HL-60 (cell line): ENCODE measurements at regions not wholly inside any gene's neighbourhood (a gene's known extent, or its start where the extent isn't known, plus 50 kb on each side); places are given as distances from the start of the nearest gene placed in this dataset.

ENCODE experiments used
- DNase-seq, 2 experiments: peaks; one replicate each; pipeline ENCODE4 v3.0.0-alpha.2; 2010 to 2020; ENCODE audit warnings: low read depth in 1 of 2, low spot score in 1 of 2
- H3K27ac ChIP-seq: fragments of 250-450 bp; sonication (Bioruptor Pico); replicated peaks from 2 replicates; pipeline ENCODE4 v1.5.1; 2020; ENCODE audit warnings: mild to moderate bottlenecking, moderate library complexity
- H3K27me3 ChIP-seq: fragments of 250-450 bp; sonication (Bioruptor Pico); 2 replicates; pipeline ENCODE4 v1.5.1; 2021; ENCODE audit warnings: mild to moderate bottlenecking, moderate library complexity; ENCODE audit not compliant: insufficient read depth, poor library complexity, severe bottlenecking
- H3K4me3 ChIP-seq: replicated peaks from 2 replicates; pipeline ENCODE4 v1.5.1; 2011; ENCODE audit warnings: mild to moderate bottlenecking, control low read depth, low read length; ENCODE audit not compliant: insufficient read depth
- CTCF ChIP-seq: IDR thresholded peaks from one replicate; pipeline ENCODE4 v1.5.1; 2011; ENCODE audit warnings: low read length, control low read depth, inconsistent platforms; ENCODE audit not compliant: insufficient read depth
- GABPA ChIP-seq: IDR thresholded peaks from 2 replicates; pipeline ENCODE4 v1.6.1; 2012; ENCODE audit warnings: low read depth
- POLR2AphosphoS5 ChIP-seq: IDR thresholded peaks from 2 replicates; pipeline ENCODE4 v1.6.1; 2012; ENCODE audit warnings: low read depth
- SPI1 ChIP-seq: IDR thresholded peaks from 2 replicates; pipeline ENCODE4 v1.6.1; 2012; ENCODE audit warnings: low read depth, mild to moderate bottlenecking, borderline replicate concordance
- TF ChIP-seq, protein P1 (sequence below): IDR thresholded peaks from 2 replicates; pipeline ENCODE4 v1.6.1; 2012; ENCODE audit warnings: low read depth; ENCODE audit not compliant: insufficient replicate concordance

DNA sequence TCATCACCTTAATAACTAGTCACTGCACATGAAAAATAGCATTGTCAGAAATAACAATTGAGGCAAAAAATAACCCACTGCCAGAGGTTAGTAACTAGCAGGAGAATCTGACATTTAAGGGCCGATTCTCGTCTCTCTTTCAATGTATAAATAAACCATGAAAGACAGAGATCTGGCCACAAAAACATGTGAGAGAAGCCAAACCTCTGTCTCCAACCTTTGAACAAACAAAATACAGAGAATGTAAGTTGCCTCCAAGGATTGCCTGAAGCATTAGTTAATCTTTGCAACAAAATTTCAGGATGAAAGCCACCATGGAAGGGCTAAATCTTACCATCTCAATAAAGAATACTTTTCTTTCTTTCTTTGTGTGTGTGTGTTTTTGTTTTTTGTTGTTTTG, 257.4 kb upstream of the TMTC1 start:
- DNase-seq, result no peak
- H3K4me3 ChIP-seq, result no peak overlapping the region
- no peaks in the 10 kb centered on the region for H3K27me3 ChIP-seq
- no peak for TF ChIP-seq POLR2AphosphoS5
- TF ChIP-seq GABPA, result no peak
- TF ChIP-seq SPI1, result no peak
- no peak for TF ChIP-seq CTCF
- TF ChIP-seq, protein P1, sequence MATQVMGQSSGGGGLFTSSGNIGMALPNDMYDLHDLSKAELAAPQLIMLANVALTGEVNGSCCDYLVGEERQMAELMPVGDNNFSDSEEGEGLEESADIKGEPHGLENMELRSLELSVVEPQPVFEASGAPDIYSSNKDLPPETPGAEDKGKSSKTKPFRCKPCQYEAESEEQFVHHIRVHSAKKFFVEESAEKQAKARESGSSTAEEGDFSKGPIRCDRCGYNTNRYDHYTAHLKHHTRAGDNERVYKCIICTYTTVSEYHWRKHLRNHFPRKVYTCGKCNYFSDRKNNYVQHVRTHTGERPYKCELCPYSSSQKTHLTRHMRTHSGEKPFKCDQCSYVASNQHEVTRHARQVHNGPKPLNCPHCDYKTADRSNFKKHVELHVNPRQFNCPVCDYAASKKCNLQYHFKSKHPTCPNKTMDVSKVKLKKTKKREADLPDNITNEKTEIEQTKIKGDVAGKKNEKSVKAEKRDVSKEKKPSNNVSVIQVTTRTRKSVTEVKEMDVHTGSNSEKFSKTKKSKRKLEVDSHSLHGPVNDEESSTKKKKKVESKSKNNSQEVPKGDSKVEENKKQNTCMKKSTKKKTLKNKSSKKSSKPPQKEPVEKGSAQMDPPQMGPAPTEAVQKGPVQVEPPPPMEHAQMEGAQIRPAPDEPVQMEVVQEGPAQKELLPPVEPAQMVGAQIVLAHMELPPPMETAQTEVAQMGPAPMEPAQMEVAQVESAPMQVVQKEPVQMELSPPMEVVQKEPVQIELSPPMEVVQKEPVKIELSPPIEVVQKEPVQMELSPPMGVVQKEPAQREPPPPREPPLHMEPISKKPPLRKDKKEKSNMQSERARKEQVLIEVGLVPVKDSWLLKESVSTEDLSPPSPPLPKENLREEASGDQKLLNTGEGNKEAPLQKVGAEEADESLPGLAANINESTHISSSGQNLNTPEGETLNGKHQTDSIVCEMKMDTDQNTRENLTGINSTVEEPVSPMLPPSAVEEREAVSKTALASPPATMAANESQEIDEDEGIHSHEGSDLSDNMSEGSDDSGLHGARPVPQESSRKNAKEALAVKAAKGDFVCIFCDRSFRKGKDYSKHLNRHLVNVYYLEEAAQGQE, result no peak
- H3K27ac ChIP-seq, result no peak overlapping the region

- Histone ChIP-seq H3K4me3 (no peak overlapping the region), H3K27me3 (no peaks in the 10 kb centered on the region), H3K27ac (no peak overlapping the region)
- no peak for DNase-seq
- no peak for TF ChIP-seq GABPA
- TF ChIP-seq SPI1, result no peak
- TF ChIP-seq POLR2AphosphoS5, result no peak
- TF ChIP-seq, protein P1, result no peak
- TF ChIP-seq CTCF, result no peak
Measured at GRCh38 chr12:30030693-30031374, 247.1 kb upstream of the TMTC1 start.

DNA sequence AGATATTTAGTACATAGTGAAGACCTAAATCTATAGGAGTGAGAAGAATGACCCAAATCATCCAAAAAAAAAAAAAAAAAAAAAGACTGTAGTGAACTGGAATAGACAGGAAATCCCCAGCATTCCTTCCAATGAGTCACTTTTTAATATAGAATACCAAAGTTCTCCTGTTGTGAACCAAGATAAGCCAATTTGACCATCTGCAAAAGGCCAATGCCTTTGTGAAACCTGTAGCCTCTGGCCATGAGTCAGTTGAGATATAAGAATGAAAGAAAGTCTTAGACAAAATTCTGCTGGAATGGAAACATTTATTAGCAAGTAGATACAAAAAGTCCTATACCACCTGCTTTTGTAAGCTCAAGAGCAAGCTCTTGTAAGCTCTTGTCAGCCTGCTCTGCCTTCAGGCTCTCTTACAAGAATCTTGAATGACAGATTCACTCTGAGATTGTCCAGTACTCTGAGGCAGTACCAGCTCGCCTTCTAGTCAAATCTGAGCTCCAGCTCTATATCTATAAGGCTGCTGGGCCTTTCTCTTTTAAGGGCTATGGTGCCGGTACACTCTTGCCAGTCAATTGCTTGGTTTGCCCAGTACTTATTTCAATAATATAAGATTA, 243.0 kb upstream of the TMTC1 start:
- Histone ChIP-seq H3K27ac (no peak overlapping the region), H3K4me3 (no peak overlapping the region), H3K27me3 (no peaks in the 10 kb centered on the region)
- DNase-seq, result no peak
- TF ChIP-seq CTCF (no peak), SPI1 (no peak), GABPA (no peak), POLR2AphosphoS5 (no peak)
- TF ChIP-seq, protein P1, result no peak
